Cerebellar nuclear complex (tissue), 1 donor: ENCODE measurements at regions not wholly inside any gene's neighbourhood (a gene's known extent, or its start where the extent isn't known, plus 50 kb on each side); places are given as distances from the start of the nearest gene placed in this dataset.

Source experiments
- DNase-seq, 2 experiments: peaks; one replicate each; lab custom pipeline; 2025; lab: John Stamatoyannopoulos, UW

DNA sequence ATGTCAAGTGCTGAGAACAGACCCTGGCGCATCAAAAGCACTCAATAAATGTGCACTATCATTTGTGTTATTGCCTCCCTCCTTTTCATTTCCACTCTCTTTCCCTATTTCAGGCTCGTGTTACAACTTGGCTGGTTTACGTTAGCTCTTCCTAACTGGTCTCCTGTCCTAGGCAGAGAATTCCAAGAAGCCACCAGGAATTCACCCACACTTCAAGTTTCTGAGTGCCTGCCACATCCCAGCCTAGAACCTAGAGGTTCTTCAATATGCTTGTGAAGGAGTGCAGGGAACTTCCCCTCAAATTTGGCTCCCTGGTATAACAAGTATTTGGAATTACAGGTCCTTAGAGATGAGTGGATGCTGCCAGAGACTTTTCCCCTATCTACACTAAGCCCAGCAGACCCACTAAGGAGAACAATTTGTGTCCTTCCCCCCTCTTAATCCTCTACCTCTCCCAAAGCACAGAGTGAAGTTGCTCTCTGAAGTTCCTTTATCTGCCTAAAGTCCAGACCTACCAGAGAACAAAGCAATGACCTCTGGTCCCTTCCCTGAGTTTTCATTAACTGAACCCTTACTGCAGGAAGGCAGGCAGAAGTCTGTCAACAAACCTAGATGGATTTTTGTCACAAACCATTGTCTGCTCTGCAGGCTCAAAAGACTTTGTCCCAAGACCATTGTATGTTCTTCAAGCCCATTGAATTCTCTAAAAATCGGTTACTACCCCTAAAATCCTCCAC lies 201.6 kb upstream of the JARID2 start:
- no peak for DNase-seq

GRCh38 chr6:15044948-15045347 lies 200.9 kb upstream of the JARID2 start:
- no peak for DNase-seq

DNA sequence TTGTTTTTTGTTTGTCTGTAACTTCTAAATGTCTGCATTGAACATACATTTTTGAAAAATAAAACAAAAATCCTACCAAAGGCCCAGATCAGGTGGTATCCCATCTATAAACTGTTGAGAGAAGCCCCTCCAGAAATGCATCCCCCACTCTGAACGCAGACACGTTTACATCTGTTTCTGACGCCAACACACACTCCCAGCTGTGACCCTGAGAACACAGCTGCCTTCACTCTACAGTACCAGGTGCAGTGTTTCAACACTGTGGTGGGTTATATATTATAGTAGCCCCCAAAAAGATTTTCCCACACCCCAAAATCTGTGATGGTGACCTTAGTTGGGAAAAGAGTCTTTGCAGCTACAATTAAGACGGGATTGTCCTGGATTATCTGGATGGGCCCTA lies 199.1 kb upstream of the JARID2 start:
- DNase-seq = no peak

GRCh38 chr6:15048367-15048766 lies 197.5 kb upstream of the JARID2 start:
- no peak for DNase-seq

DNA sequence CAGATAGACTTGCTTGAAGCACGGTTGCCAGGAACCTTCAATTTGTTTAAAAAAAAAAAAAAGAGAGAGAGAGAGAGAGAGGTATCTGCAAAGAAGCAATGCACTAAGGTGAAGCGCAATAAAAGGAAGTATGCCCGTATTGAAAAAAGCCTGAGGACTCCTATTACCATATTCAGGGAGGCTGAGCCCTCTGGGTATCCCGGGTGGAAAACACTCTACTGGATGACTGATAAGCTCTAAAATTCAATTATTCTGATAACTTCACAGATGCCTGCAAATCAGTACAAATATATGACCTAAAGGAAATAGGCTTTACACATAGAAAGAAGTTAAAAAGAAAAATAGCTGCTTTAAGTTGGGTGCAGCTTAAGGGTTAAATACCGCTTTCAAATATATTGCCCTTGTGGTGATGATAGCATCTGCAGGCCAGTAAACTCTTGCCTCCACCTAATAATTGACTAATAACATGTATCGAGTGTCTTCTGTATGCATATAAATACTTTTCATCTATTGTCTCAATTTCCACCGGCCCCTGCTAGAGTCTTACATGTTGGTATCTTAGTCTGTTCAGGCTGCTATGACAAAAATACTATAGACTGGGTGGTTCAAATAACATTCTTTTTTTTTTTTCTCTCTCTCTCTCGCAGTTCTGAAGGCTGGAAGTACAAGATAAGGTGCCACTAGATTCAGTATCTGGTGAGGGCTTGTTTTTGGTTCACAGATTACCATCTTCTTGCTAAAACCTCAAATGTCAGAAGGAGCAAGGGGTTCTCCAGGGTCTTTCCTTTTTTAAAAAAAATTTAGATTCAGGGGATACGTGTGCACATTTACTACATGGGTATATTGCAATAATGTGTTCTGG lies 187.4 kb upstream of the JARID2 start:
- DNase-seq = no peak

GRCh38 chr6:15061180-15061641 lies 184.7 kb upstream of the JARID2 start:
- no peak for DNase-seq

DNA sequence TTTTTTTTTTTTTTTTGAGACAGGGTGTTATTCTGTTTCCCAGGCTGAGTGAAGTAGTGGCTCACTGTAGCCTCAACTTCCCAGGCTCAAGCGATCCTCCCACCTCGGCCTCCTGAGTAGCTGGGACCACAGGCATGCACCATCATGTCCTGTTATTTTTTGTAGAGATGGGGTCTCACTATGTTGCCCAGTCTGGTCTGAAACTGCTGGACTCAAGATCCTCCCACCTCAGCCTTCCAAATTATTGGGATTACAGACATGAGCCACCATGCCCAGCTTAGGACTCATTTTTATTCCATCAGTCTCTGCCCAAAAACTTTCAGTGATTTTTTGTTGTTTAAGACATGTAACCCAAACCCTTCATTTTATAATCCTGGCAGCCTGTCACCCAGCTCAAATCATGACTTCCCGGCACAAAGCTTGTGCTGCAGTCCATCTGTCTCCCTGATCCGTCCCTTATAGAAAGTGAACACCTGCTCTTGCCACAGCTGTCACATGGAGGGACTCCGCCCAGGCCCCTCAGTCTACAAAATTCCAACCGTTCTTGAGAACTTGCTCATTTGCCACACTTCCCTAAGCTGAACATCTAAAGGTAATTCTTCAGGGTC lies 183.9 kb upstream of the JARID2 start:
- DNase-seq = no peak

DNA sequence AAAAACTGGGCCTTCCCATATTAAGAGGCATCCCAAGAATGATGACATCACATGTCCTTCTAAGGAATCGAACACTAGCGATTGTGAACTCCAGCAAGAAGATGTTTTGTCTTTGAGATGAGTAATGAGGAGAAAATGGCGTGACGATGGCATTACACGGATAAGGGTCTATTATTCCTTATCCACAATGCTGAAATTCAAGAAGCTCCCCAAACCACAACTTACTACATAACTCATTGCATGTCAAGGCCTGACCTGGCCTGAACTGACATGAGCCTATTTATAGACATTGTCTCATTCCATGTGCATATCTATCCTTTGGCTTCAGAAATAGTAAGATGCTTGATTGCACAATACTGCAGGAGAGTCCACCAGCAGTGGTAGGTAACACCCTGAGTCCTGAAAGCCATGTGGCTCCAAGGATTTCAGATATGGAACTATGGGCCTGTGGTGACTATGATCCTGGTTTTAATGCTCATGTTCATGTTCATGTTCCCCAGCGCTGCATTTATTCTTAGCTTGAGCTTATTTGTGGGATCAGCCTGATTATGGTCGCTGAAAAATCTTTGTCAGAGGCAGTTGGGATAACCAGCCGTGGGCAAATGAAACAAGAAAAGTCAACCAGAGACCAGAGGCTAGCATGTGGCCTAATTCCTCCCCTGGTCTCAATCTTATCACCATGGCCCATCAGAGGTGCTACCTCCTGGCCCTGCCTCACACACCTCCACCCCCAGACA lies 183.2 kb upstream of the JARID2 start:
- DNase-seq = no peak

- DNase-seq = no peak
Observed at GRCh38 chr6:15063253-15063853, 182.5 kb upstream of the JARID2 start.

- no peak for DNase-seq
Observed at GRCh38 chr6:15065261-15065989, 180.4 kb upstream of the JARID2 start.

DNA sequence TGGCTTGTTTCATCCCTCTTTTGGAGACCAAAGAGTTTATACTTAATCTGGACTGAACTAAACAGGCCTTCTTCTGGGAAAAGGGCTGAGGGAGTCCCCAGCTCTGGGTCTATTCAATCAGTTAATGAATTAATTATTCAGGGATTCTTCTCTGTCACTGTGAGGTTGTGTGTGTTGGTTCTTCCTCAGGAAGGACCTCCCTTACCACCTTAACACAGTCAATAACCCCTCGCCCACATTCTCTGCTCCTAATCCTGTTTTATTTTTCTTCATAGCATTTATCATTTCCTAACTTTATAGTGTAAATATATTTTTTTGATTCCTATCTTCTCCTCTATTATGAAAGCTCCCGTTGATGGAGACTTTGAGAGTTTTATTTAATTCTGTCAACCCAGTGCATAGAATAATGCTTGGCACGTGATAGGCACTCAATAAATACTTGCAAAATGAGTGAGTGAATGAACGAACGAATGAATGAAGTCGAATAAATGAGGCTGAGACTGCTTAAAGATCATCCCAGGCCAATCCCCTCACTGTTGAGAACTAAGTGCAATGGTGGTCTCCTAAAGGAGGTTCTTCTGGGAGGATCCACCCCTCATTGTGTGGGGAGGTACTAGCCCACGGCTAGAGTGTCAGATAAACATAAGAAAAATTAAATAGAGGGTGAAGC lies 179.6 kb upstream of the JARID2 start:
- no peak for DNase-seq

GRCh38 chr6:15073344-15073789 lies 172.5 kb upstream of the JARID2 start:
- DNase-seq = no peak

DNA sequence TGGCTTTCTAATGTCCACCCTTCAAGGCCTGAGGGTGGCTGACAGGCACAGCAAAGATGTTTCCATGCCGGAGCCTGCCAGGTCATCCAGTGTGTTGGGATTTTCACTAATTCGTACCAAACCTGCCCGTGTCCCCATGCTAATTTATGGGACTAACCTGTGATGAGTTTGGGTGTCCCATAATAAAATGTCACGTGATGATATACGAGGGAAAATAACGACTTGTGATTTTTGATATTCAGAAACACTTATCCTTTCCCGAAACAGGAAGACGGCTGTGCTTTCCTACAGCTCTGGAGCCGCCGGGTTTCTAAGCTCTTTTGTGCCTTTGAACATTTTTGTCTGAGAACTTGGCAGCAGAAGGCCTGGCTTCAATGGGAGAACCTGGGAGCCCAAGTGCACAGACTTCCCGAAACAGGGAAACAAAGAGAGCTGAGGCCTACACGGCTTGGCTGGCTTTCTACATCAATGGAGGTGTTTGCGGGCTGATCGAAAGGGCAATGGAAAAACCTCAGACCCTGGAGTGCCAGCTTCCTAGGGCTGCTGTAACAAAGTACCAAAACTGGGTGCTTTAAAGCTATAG lies 171.9 kb upstream of the JARID2 start:
- DNase-seq = no peak

- DNase-seq = no peak
Observed at GRCh38 chr6:15074806-15075205, 171.1 kb upstream of the JARID2 start.

GRCh38 chr6:15076565-15076964 lies 169.3 kb upstream of the JARID2 start:
- DNase-seq = no peak

DNA sequence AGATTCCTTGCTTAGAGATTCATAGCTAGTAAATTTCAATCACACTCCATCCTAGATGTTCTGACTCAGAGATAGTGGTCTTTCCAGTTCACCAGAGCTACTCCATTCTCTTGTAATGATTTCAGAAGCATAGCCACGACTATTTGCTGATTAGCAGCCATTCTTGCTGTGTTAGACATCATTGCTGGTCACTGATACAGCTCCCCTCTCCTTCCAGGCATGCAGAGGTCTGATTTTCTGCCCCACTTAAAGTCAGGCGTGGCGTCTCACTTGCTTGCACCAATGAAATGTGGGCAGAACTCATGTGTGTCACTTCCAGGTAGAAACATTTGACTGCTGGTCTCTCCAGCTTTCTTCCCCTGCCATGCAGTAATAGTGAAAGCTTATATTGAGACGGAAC lies 168.9 kb upstream of the JARID2 start:
- no peak for DNase-seq

GRCh38 chr6:15077961-15078360 lies 167.9 kb upstream of the JARID2 start:
- DNase-seq = no peak

- DNase-seq = no peak
Observed at GRCh38 chr6:15079288-15079817, 166.5 kb upstream of the JARID2 start.

- DNase-seq = no peak
Observed at GRCh38 chr6:15080895-15081294, 165.0 kb upstream of the JARID2 start.

DNA sequence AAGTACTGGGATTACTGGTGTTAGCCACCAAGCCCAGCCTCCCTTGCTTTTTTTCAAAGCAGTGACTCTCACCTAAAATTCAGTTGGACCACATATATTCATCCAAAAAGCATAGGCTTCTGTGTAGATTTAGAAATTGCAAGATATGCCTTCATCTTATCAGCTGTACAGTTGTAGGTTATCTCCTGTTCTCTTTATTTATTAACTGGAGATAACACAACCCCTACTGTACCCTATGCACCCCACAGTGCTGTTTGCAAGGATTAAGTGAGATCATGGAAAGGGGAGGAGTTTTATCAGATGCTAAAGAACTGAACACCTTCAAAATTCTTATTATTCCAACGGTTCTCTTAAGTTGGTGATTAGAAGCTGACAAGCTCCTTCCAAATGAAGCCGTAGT lies 164.4 kb upstream of the JARID2 start:
- DNase-seq = no peak
